ENCODE measurements at regions not wholly inside any gene's neighbourhood (a gene's known extent, or its start where the extent isn't known, plus 50 kb on each side); places are given as distances from the start of the nearest gene placed in this dataset.
"Not testable (repeated sequence)": the region's sequence is repeated elsewhere in the genome, so short reads cannot be mapped to it uniquely, and the experiment has no call there.

GRCh38 chr5:145661737-145662485 lies 173.2 kb downstream of the PRELID2 start:
- DNase-seq (ENCODE audit: low spot score) (no peak), ATAC-seq (no peak)
- intact Hi-C loops (cut with DNase I) = no loop called here

- DNase-seq (ENCODE audit: low spot score) = no peak
- intact Hi-C loops (cut with DNase I) = no loop called here
- no peak for ATAC-seq
These were observed 174.1 kb downstream of the PRELID2 start for GRCh38 chr5:145660897-145661640.

GRCh38 chr5:145658435-145658834 lies 176.7 kb downstream of the PRELID2 start:
- intact Hi-C loops (cut with DNase I) = no loop called here
- no peak for DNase-seq (ENCODE audit: low spot score)
- no peak for ATAC-seq

GRCh38 chr5:145652700-145653099 lies 182.4 kb downstream of the PRELID2 start:
- DNase-seq (ENCODE audit: low spot score); intact Hi-C loops (cut with DNase I); ATAC-seq: not testable (repeated sequence)

- ATAC-seq; DNase-seq (ENCODE audit: low spot score); intact Hi-C loops (cut with DNase I): not testable (repeated sequence)
These were observed 188.0 kb downstream of the PRELID2 start for GRCh38 chr5:145647137-145647536.

- intact Hi-C loops (cut with DNase I); DNase-seq (ENCODE audit: low spot score); ATAC-seq: not testable (repeated sequence)
These were observed 191.9 kb downstream of the PRELID2 start for GRCh38 chr5:145643214-145643613.

- no peak for DNase-seq (ENCODE audit: low spot score)
- intact Hi-C loops (cut with DNase I) = no loop called here
- ATAC-seq = no peak
These were observed 197.7 kb downstream of the PRELID2 start for GRCh38 chr5:145637396-145637795.

GRCh38 chr5:145636371-145636770 lies 198.8 kb downstream of the PRELID2 start:
- DNase-seq (ENCODE audit: low spot score) (no peak), ATAC-seq (no peak)
- intact Hi-C loops (cut with DNase I) = no loop called here

- DNase-seq (ENCODE audit: low spot score) (no peak), ATAC-seq (no peak)
- intact Hi-C loops (cut with DNase I) = no loop called here
These were observed 201.7 kb downstream of the PRELID2 start for GRCh38 chr5:145633474-145633873.

GRCh38 chr5:145632701-145633100 lies 202.4 kb downstream of the PRELID2 start:
- no peak for DNase-seq (ENCODE audit: low spot score)
- ATAC-seq = no peak
- intact Hi-C loops (cut with DNase I) = no loop called here

- DNase-seq (ENCODE audit: low spot score) = no peak
- intact Hi-C loops (cut with DNase I) = no loop called here
- no peak for ATAC-seq
These were observed 206.1 kb downstream of the PRELID2 start for GRCh38 chr5:145629047-145629446.

GRCh38 chr5:145628525-145628924 lies 206.6 kb downstream of the PRELID2 start:
- intact Hi-C loops (cut with DNase I) = no loop called here
- DNase-seq (ENCODE audit: low spot score) (no peak), ATAC-seq (no peak)

- intact Hi-C loops (cut with DNase I) = no loop called here
- ATAC-seq (no peak), DNase-seq (ENCODE audit: low spot score) (no peak)
These were observed 215.3 kb downstream of the PRELID2 start for GRCh38 chr5:145619806-145620310.

- intact Hi-C loops (cut with DNase I); DNase-seq (ENCODE audit: low spot score); ATAC-seq: not testable (repeated sequence)
These were observed 218.4 kb downstream of the PRELID2 start for GRCh38 chr5:145616739-145617138.

GRCh38 chr5:145598983-145599382 lies 236.2 kb downstream of the PRELID2 start:
- ATAC-seq = no peak
- intact Hi-C loops (cut with DNase I) = no loop called here
- no peak for DNase-seq (ENCODE audit: low spot score)

- no peak for DNase-seq (ENCODE audit: low spot score)
- intact Hi-C loops (cut with DNase I) = no loop called here
- no peak for ATAC-seq
These were observed 237.0 kb downstream of the PRELID2 start for GRCh38 chr5:145598184-145598583.

- intact Hi-C loops (cut with DNase I) = no loop called here
- DNase-seq (ENCODE audit: low spot score) = no peak
- ATAC-seq = no peak
These were observed 243.6 kb downstream of the PRELID2 start for GRCh38 chr5:145591578-145591977.

- intact Hi-C loops (cut with DNase I) = no loop called here
- ATAC-seq = no peak
These were observed 246.1 kb downstream of the PRELID2 start for GRCh38 chr5:145589063-145589462.

GRCh38 chr5:145588558-145588957 lies 246.6 kb downstream of the PRELID2 start:
- ATAC-seq (no peak), DNase-seq (ENCODE audit: low spot score) (no peak)
- intact Hi-C loops (cut with DNase I) = no loop called here

More at GRCh38 chr5:145589063-145589462, 246.1 kb downstream of the PRELID2 start:
- no peak for DNase-seq (ENCODE audit: low spot score)

- intact Hi-C loops (cut with DNase I) = no loop called here
- no peak for ATAC-seq
- no peak for DNase-seq (ENCODE audit: low spot score)
These were observed 247.0 kb downstream of the PRELID2 start for GRCh38 chr5:145588113-145588512.

Measured in sciatic nerve (tissue), 2 donors.